ENCODE measurements at regions not wholly inside any gene's neighbourhood (a gene's known extent, or its start where the extent isn't known, plus 50 kb on each side); places are given as distances from the start of the nearest gene placed in this dataset.
"Not testable (repeated sequence)": the region's sequence is repeated elsewhere in the genome, so short reads cannot be mapped to it uniquely, and the experiment has no call there.

GRCh38 chr11:3564383-3564782 lies 77.4 kb downstream of the ART5 start:
- peak; percentile 29 for TF ChIP-seq CTCF (conservative IDR thresholded peaks at IDR 0.05; ENCODE audit: low read length)
- not testable (repeated sequence) for TF ChIP-seq EZH2phosphoT487 (IDR thresholded peaks at IDR 0.05; ENCODE audit: borderline replicate concordance)

Data from Loucy (cell line).